A549 (cell line): ENCODE measurements at regions not wholly inside any gene's neighbourhood (a gene's known extent, or its start where the extent isn't known, plus 50 kb on each side); places are given as distances from the start of the nearest gene placed in this dataset.

Experiments
- ATAC-seq, 2 experiments: fragments of 200-7000 bp in 1 of 2; fragments of >200 bp in 1 of 2; cut with Nextera tagmentation in 1 of 2; cut with Tn5 transposase in 1 of 2; 3 replicates each; pipeline versions ENCODE4 v1.8.0 to v1.9.1; 2018 to 2020; ENCODE audit warnings: mild to moderate bottlenecking in 1 of 2, moderate library complexity in 1 of 2
- CTCF ChIA-PET: fragments of 300-600 bp; sonication (Branson Sonifier 250); formaldehyde crosslinking; extraction: SDS; loops from one replicate; lab custom pipeline; 2021; ENCODE audit warnings: antibody characterized with exemption, inconsistent platforms; lab: Yijun Ruan, JAX
- POLR2A ChIA-PET: fragments of 350-600 bp; formaldehyde crosslinking; extraction: SDS; loops from one replicate; lab custom pipeline; 2021; ENCODE audit warnings: antibody characterized with exemption, inconsistent platforms; lab: Yijun Ruan, JAX
- DNase-seq, 2 experiments: peaks; one replicate each; pipeline versions ENCODE4 v3.0.0 to v3.0.0-alpha.2; 2011 to 2016; ENCODE audit warnings: low read depth in 1 of 2, low spot score in 1 of 2
- FAIRE-seq: peaks from 2 replicates; lab custom pipeline; 2011; peaks lifted over from hg19 to GRCh38; lab: Jason Lieb, UNC
- H3K27ac ChIP-seq, 2 experiments: fragments of >200 bp; sonication (Bioruptor Twin); formaldehyde crosslinking; 3 replicates each; pipeline ENCODE4 v1.5.1; 2016 to 2017
- H3K4me1 ChIP-seq: fragments of >200 bp; sonication (Bioruptor Twin); formaldehyde crosslinking; 3 replicates; pipeline ENCODE4 v1.6.1; 2016
- H3K4me2 ChIP-seq: fragments of >200 bp; sonication (Bioruptor Twin); formaldehyde crosslinking; 3 replicates; pipeline ENCODE4 v1.6.1; 2016
- H3K4me3 ChIP-seq: fragments of >200 bp; sonication (Bioruptor Twin); formaldehyde crosslinking; 3 replicates; pipeline ENCODE4 v1.5.1; 2016
- H3K9me3 ChIP-seq: fragments of >200 bp; sonication (Bioruptor Twin); formaldehyde crosslinking; 3 replicates; pipeline ENCODE4 v1.6.1; 2016
- BCL3 ChIP-seq: fragments of >200 bp; sonication (Bioruptor Twin); formaldehyde crosslinking; IDR thresholded peaks from 3 replicates; pipeline ENCODE4 v1.6.1; 2016
- CBX8 ChIP-seq: fragments of 200-600 bp; sonication (generic); IDR thresholded peaks from 2 replicates; pipeline ENCODE4 v1.6.1; 2016
- CHD2 ChIP-seq: fragments of 150-350 bp; IDR thresholded peaks from 2 replicates; pipeline ENCODE4 v1.6.1; 2014; ENCODE audit warnings: low read length; ENCODE audit not compliant: partially characterized antibody
- CTCF ChIP-seq: fragments of >200 bp; sonication (Bioruptor Twin); formaldehyde crosslinking; IDR thresholded peaks from 3 replicates; pipeline ENCODE4 v1.5.1; 2016
- EHMT2 ChIP-seq: fragments of 200-600 bp; sonication (generic); IDR thresholded peaks from 2 replicates; pipeline ENCODE4 v1.6.1; 2016; ENCODE audit warnings: antibody characterized with exemption, low read depth, mild to moderate bottlenecking, moderate library complexity
- EP300 ChIP-seq, 2 experiments: fragments of >200 bp; sonication (Bioruptor Twin); formaldehyde crosslinking; IDR thresholded peaks; 2 replicates in 1 of 2; 3 replicates in 1 of 2; pipeline ENCODE4 v1.6.1; 2016 to 2017
- FOSL2 ChIP-seq, 2 experiments: fragments of 450-650 bp in 1 of 2; fragments of >200 bp in 1 of 2; sonication (Bioruptor Twin) in 1 of 2; formaldehyde crosslinking; IDR thresholded peaks; 2 replicates each; pipeline versions ENCODE4 v1.5.0 to v1.6.1; 2016 to 2020; ENCODE audit warnings: mild to moderate bottlenecking in 1 of 2, moderate library complexity in 1 of 2
- HDAC2 ChIP-seq: fragments of 200-600 bp; sonication (generic); IDR thresholded peaks from 2 replicates; pipeline ENCODE4 v1.6.1; 2016
- HEYL ChIP-seq: fragments of 250-450 bp; sonication (Bioruptor Pico); IDR thresholded peaks from 2 replicates; pipeline ENCODE4 v1.8.0; 2021; ENCODE audit warnings: mild to moderate bottlenecking, moderate library complexity
- HMGXB4 ChIP-seq: fragments of 250-450 bp; sonication (Bioruptor Pico); IDR thresholded peaks from 2 replicates; pipeline ENCODE4 v1.5.0; 2021; ENCODE audit warnings: mild to moderate bottlenecking, moderate library complexity, borderline replicate concordance
- HOXA7 ChIP-seq: fragments of 250-450 bp; sonication (Bioruptor Pico); IDR thresholded peaks from 2 replicates; pipeline ENCODE4 v1.5.0; 2020; ENCODE audit warnings: mild to moderate bottlenecking, moderate library complexity
- KDM5A ChIP-seq: fragments of 200-600 bp; sonication (generic); IDR thresholded peaks from 2 replicates; pipeline ENCODE4 v1.6.1; 2016; ENCODE audit warnings: antibody characterized with exemption, mild to moderate bottlenecking
- MAFK ChIP-seq: fragments of 450-650 bp; IDR thresholded peaks from 2 replicates; pipeline ENCODE4 v1.6.1; 2014; ENCODE audit not compliant: partially characterized antibody
- MAZ ChIP-seq: fragments of 150-350 bp; IDR thresholded peaks from 2 replicates; pipeline ENCODE4 v1.6.1; 2014; ENCODE audit warnings: antibody characterized with exemption, low read depth, low read length, borderline replicate concordance
- MYC ChIP-seq: IDR thresholded peaks from 2 replicates; pipeline ENCODE4 v1.6.1; 2012; ENCODE audit warnings: mild to moderate bottlenecking, inconsistent platforms, low read length, improper control_type of control experiment, borderline replicate concordance
- NFE2L2 ChIP-seq: fragments of 150-350 bp; conservative IDR thresholded peaks from 2 replicates; pipeline ENCODE4 v1.6.1; 2014; ENCODE audit warnings: low read length
- NPAS2 ChIP-seq: fragments of 250-450 bp; sonication (Bioruptor Pico); IDR thresholded peaks from 2 replicates; pipeline ENCODE4 v1.8.0; 2022; ENCODE audit warnings: mild to moderate bottlenecking, moderate library complexity, borderline replicate concordance
- PHF8 ChIP-seq: fragments of 200-600 bp; sonication (generic); IDR thresholded peaks from 2 replicates; pipeline ENCODE4 v1.6.1; 2016; ENCODE audit warnings: low read depth, mild to moderate bottlenecking, antibody characterized with exemption, moderate library complexity, borderline replicate concordance
- POLR2A ChIP-seq: IDR thresholded peaks from 2 replicates; pipeline ENCODE4 v1.6.1; 2012; ENCODE audit warnings: mild to moderate bottlenecking, low read length
- REST ChIP-seq: fragments of 200-600 bp; sonication (generic); IDR thresholded peaks from 2 replicates; pipeline ENCODE4 v1.6.1; 2016; ENCODE audit warnings: antibody characterized with exemption, mild to moderate bottlenecking, moderate library complexity
- RFX5 ChIP-seq: fragments of 450-650 bp; IDR thresholded peaks from 2 replicates; pipeline ENCODE4 v1.7.1; 2014; ENCODE audit warnings: antibody characterized with exemption, mild to moderate bottlenecking, moderate library complexity
- RNF2 ChIP-seq: fragments of 200-600 bp; sonication (generic); IDR thresholded peaks from 2 replicates; pipeline ENCODE4 v1.6.1; 2016; ENCODE audit warnings: low read depth, mild to moderate bottlenecking, antibody characterized with exemption, moderate library complexity, borderline replicate concordance
- TFCP2L1 ChIP-seq: fragments of 250-450 bp; sonication (Bioruptor Pico); IDR thresholded peaks from 2 replicates; pipeline ENCODE4 v1.5.0; 2021; ENCODE audit warnings: mild to moderate bottlenecking
- USF2 ChIP-seq: fragments of 450-650 bp; IDR thresholded peaks from 2 replicates; pipeline ENCODE4 v1.6.1; 2014; ENCODE audit warnings: antibody characterized with exemption
- ZNF302 ChIP-seq: fragments of 250-450 bp; sonication (Bioruptor Pico); IDR thresholded peaks from 2 replicates; pipeline ENCODE4 v1.9.0; 2021; ENCODE audit warnings: inconsistent platforms, mild to moderate bottlenecking, moderate library complexity
- WGBS: methylation state at CpG from one replicate; pipeline ENCODE4 v1.1.6; 2017; ENCODE audit errors: missing lambda C conversion rate; 5-methylcytosine and 5-hydroxymethylcytosine counted together

- ChIA-PET POLR2A (no interaction called here), CTCF (no interaction called here)
- Histone ChIP-seq H3K27ac (no peak overlapping the region), H3K4me2 (no peak overlapping the region), H3K4me1 (no peaks in the 10 kb centered on the region), H3K4me3 (no peak overlapping the region), H3K9me3 (no peaks in the 10 kb centered on the region)
- TF ChIP-seq HDAC2: no peak
- TF ChIP-seq REST: no peak
- TF ChIP-seq HMGXB4 (CRISPR knock-in tag): no peak
- TF ChIP-seq FOSL2 (IDR thresholded peaks at IDR 0.05): no peak
- no peak for TF ChIP-seq FOSL2 (CRISPR knock-in tag; IDR thresholded peaks at IDR 0.05)
- no peak for TF ChIP-seq TFCP2L1 (CRISPR knock-in tag)
- TF ChIP-seq MYC: no peak
- no peak for TF ChIP-seq RNF2
- TF ChIP-seq POLR2A: no peak
- TF ChIP-seq ZNF302 (CRISPR knock-in tag): no peak
- TF ChIP-seq MAFK: no peak
- no peak for TF ChIP-seq HEYL (CRISPR knock-in tag)
- no peak for TF ChIP-seq RFX5
- no peak for TF ChIP-seq USF2
- no peak for ATAC-seq
- 0% methylated on average over 1 of the region's 1 CpG for WGBS
- FAIRE-seq: no peak
- no peak for DNase-seq
These were observed 1119.8 kb upstream of the INTU start for GRCh38 chr4:126512979-126513378.

GRCh38 chr4:126513596-126513995 lies 1119.2 kb upstream of the INTU start:
- no peaks in the 10 kb centered on the region for H3K9me3 ChIP-seq
- TF ChIP-seq POLR2A (no peak), HOXA7 (CRISPR knock-in tag) (no peak), FOSL2 (IDR thresholded peaks at IDR 0.05) (no peak), FOSL2 (CRISPR knock-in tag; IDR thresholded peaks at IDR 0.05) (no peak), NFE2L2 (no peak), EP300 (IDR thresholded peaks at IDR 0.05) (no peak), RFX5 (no peak), BCL3 (no peak), KDM5A (no peak), CHD2 (no peak), MAFK (no peak), CTCF (no peak), EHMT2 (no peak), MAZ (no peak), NPAS2 (CRISPR knock-in tag) (no peak), HDAC2 (no peak), PHF8 (no peak), TFCP2L1 (CRISPR knock-in tag) (no peak), CBX8 (no peak), ZNF302 (CRISPR knock-in tag) (no peak), HMGXB4 (CRISPR knock-in tag) (no peak)
- FAIRE-seq: no peak

More at GRCh38 chr4:126513596-126513995, 1119.2 kb upstream of the INTU start:
- H3K27ac ChIP-seq: no peak overlapping the region
- POLR2A ChIA-PET: no interaction called here
- H3K4me2 ChIP-seq: no peak overlapping the region
- H3K4me3 ChIP-seq: no peak overlapping the region
- DNase-seq (no peak), ATAC-seq (no peak)
- CTCF ChIA-PET: no interaction called here
- no peaks in the 10 kb centered on the region for H3K4me1 ChIP-seq
